ENCODE measurements at regions not wholly inside any gene's neighbourhood (a gene's known extent, or its start where the extent isn't known, plus 50 kb on each side); places are given as distances from the start of the nearest gene placed in this dataset.
A peak's percentile ranks its signal among the peaks of the same experiment; 100 is the strongest.

DNA sequence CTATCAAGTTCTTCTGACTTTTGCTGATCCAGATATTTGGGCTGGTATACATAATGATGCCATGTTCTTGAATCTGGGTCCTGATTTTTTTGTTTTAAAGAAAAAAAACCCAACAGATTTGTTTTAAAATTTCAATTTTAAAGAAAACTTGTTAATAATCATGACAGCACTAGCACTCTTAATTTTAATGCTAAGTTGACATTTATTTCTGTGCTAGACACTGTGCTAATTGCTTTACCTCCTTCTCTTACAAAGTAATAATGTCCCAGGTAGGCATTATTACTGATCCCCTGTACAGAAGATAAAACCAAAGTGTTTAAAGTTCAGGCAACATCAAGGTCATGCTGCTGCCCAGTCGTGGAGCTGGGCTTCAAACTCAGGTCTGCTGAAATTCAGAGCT, 101.9 kb downstream of the ZNF608 start:
- DNase-seq, result no peak

DNA sequence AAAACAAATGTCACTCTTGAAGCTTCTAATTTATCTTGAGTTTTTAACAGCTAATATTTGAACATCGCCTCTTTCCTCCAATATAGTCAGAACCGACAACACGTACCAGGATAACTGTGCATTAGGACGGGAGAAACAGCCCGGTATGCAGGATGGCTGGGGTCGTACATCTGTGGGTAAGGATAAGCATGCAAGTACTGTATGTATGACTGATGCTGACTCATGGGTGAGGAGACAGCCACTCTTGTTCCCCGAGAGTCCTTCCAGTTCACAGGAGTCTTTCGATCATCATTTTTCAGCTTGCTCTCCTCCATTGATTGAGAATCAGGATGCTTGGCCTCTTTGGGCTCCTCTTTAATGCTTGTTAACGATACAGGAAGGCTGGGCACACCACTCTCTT, 102.3 kb downstream of the ZNF608 start:
- DNase-seq, result no peak

DNA sequence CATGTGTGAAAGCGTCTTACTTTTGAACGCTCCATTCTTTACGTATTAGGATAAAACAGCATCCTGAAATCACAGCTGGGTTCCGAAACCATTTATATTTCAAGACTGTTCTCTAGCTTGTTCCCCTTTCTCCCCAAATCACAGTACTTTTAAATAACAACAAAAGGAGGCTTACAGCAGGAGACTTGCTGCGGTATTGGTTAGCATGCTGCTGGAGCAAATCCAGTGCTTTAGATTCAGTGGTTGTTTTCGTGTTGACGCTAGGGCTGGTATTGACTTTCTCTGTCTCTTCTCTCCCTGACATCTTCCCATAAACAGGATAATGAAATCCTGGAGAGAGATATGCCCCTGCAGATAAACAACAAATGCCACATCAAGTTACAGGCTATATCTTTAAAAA, 103.1 kb downstream of the ZNF608 start:
- DNase-seq, result no peak

DNA sequence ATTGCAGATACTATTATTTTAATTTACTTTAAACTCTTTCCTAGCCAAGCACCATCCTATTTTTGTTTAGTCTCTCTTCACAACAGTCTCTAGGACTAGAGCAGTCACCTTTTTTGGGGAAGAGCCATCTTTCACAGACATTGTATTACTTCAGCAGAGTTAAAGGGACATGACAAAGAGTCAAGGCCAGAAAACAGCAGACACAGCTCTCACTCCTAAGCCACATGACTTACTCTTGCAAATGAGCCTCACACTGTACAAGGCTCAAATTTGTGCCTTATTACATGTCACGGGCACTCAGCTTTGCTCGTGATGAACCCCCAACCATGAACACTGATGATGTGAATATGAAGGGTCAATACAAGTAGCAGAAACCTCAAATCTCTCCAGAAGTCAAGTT, 104.3 kb downstream of the ZNF608 start:
- DNase-seq, result no peak

DNA sequence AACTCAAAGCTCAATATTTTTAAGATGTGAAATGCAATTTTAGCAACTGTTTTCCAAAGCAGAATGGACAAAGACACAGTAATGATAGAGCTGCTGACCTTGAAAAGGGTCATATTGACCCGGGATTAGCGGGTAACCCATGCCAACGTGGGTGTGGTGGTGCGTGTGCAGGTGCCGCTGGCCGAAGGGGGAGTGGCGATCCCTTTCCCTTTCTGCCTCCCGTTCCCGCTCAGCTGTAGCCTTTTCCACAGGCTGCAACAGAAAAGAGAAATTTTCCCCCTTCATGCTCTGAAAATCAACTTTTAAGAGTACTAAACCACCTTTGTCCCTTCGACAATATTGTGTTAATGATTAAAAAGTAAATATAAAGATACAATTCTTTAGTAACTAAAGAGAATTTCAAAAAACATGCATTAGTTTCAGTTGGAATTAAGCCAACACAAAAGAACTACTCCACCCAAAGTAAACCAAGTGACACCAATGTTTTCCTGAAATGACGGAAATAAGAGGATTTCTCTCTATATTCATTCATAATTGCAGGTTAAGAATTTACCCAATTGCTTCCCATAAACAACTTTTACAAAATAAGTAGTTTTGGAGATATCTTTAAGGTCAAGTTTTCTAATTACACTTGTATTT, 105.2 kb downstream of the ZNF608 start:
- no peak for DNase-seq

DNA sequence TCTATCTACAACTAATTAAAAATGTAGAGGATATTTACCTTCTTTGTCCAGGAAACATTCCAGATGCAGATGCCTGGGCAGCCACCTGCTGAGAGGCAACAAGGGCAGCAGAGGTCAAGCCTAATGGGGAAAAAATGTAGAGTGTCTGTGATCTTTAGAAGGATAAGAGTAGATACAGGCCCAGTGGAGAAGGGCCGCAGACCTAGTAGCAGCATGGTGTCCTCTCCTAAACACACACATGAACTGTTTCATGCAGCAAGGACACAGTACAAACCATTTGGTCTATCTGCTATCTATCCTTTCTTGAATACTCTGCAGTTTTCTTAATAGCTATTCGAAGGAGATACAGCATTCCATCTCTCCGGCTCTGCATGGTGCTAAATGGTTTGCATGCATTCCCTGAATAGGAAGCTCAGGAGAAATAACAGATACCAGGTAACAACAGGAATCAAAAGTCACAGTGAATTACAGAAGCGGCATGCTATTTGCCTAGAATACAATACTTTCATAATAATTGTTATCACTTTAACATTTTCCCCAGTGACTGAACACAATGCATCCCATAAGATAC, 107.3 kb downstream of the ZNF608 start:
- DNase-seq, result no peak

DNA sequence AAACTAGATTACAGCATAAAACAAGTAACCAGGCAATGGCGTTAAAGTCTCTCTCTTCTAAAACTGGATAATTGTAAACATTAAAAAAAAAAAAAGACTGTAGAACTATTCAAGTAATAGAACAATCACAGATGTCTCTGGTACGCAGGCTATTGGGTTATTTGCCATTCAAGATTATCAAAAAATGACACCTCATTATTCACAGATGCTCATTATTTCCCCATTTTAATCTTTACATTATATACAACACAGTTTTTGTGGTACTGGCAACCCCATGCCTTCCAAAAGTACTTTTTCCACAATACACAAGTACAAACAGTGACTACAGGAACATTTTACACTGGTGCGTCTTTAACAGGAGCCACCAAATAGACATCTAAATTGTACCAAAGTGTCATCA, 109.4 kb downstream of the ZNF608 start:
- no peak for DNase-seq

DNA sequence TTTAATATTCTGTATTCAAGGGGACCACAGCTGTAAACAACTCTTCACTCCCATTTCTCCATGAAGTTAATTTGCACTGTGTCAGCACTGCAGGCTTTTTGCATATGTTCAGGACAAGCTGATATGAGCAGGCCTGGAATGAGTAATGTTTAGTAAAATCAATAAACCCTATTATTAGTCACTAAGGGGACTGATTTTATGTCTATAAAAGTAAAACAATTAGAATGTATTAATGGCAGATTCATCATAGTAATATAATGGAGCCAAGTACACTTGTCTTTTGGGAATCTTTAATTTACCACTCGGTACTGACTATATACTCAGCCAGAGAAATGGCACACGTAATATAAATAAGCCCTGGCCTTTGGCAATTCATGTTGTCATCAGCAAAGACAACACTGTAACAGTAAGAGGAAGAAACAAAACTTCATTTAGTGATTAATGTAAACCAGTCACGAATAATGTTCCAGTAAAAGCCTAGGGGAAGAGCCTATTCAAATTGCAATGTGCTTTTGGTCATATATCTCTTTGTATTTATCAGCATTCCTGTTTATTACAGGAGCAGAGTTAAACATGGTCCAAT, 111.6 kb downstream of the ZNF608 start:
- DNase-seq, result peak in 2 of 3 experiments; percentile 3 to 69

DNA sequence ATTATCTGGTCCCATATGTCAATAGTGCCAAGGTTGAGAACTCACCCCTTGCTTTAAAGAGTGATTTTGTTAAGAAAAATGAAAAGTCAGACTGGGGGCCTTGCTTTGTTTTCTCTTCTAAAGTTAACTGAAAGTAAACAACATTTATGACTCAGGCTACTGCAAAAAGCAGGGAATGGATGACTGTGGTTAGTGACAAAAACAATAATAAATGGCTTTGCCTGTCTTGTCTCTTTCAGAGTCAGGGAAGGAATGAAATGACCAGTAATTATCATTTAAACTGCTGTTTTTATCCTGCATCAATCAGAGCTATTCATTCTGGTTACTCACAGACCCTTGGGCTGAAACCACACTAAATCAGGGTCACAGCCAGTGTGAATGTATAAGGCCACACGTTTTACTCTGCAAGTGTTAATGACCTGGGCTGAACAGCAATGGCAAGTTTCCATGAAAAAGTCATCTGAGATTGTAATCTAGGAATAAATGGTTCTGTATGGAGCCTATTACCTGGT, 112.2 kb downstream of the ZNF608 start:
- DNase-seq, result no peak

DNA sequence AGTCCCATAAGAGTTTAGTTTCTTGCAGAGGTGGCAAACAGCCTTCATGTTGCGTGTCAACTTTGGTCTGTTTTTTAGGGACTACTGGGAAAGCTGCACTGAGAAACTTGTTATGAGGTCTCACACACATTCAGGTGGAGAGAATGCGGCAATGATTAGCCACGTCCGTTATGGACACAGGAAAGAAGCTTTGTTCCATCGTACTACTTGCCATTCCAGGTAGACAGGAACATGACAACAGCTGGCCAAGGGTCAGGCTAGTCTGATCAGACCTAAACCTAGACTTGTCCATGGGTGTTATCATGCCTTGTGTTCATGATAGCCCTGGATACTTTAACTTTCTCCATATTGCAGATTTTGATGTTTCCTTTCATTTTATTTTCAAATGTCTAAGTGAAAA, 113.2 kb downstream of the ZNF608 start:
- DNase-seq, result no peak

DNA sequence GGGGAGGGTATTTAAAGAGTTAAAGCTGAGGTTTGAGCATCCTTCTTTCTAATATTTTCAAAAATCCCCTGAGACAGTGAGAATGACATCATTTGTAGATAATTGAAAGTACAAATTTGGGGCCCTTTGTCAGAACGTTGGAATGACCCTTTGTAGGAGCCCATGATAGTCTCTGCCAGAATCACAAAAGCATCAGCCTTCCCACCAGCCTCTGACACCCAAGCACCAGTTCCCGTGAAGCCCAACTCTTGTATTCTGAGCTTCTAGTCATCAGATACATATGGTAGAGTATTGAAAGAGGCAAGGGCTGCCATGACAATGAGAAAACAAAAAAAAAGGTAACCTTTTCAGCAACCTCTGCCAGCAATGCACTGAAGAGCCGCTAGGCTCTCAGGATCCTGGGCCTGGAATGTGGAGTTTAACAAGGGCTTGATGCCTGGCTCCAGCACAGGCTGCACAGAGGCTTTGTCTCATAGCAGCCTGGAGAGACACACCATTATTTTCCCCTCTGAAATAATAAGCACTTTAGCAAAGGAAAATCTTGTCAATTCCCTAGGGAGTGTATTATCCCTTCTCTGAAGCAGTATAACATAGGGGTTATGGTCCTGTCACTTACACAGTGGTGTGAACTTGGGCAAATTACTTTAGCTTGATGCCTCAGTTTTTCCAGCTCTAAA, 114.4 kb downstream of the ZNF608 start:
- peak in 2 of 3 experiments; percentile 1 to 10 for DNase-seq

DNA sequence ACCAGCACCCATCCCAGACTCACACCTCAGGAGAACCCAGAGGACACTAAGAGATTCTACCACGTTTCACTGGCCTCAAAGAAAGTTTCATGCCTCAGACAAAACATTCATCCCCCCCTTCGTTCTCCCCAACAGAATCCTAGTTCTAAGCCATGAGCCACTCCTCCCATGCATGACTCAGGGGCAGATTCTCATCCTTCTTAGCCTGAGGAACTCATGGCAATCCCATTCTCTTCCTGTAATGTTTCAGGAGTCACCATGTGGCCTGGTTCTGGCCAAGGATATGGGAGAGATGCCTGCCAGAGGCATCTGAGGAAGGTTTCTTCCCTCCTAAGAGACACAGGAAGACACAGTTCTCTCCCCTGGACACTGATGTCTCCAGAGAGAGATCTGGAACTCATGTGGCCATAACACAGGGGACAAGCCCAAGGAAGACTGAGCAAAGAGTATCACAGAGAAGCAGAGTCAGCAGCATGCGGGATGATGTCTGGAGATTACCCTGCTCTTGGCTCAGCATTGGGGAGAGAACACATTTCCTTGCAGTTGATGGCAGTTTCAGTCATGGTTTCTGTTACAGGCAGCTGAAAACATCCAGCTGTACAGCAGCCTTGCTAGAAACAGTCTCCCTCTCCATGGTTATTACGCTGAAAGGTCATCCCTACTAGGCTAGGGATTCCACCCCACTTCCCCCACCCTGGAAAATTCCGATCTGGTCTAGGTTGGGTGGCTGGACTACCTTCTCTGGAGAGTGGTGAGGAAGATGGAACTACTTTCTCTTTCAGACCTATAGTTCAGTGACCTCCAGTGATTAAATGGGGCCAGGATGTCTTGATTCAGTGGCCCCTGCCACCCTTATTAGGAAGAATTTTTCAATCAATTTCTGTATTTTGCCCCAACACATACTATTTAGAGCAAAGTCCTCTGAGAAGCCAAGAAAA, 115.4 kb downstream of the ZNF608 start:
- DNase-seq, result no peak

DNA sequence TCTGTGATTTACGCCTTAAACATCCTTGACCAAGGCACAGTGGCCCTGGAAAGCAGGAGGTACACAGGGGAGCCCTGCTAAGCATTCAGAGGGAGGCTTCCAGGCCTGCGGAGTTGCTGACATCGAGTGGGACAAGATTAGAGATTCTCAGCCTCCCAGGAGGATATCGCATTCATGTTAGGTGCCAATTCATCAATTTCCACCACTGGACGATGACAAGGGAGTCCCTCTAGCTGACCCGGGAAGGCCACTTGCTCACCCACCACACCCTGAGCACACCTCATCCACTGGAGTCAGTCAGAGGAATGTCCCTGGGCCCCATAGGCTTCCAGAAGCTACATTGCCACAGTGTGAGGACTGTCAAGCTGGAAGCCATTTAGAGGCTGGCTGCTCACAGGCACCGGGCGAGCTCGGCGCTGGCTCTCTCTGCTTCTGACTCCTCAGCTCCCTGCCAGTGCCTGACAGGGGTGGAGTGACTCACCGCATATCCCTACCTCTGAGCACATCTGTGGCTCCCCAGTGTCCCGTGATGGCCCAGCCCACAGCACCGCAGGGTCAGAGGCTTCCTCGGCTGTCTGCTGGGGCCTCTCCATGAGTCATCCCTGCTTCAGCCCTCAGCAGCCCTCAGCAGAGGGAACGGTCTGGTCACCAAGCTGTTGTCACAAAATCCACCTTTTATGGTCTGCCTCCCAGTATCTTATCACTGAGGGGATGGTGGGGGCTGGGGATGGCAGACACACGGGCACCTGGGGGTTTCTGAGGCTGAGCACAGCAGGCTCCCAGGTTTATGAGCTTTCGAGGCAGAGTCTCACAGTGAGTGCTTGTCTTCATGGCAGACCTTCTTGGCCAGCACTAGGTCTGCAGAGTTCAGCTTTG, 117.5 kb downstream of the ZNF608 start:
- DNase-seq, result peak in 1 of 3 experiments; percentile 4

DNA sequence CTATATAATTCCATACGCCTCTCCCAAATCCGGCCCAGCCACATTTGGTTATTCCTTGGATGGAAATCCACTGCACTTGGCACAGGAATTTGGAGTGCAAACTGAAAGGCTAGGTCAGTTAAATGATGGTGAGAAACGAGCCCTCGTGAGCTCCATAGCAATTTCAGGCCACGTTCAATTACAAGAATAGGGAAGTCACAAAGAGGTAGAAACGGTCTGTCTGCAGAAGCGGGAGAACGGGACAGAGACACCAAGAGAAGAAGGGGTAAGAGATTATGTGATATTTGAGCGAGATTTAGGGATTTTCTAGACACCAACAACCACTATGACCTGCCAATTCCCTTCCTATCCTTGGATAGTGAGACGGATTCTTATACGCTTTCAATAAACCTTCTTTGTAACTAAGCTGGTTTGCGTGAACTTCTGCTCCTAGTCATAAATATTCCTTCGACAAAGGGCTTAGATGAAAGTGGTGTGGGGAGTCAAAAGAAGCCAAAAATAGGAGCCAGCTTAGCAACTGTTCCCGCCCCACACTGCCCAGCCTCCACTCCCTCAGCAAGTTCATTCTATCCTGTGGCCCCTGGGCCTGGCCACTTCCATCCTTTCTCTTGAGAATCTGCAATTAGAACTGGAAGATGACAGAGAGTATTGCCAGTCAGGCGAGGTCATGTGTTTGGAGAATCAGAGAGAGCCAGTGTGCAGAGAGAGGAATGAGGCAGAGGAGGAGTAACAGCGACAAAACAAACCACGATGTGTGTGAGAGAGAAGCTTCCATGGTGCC, 118.4 kb downstream of the ZNF608 start:
- DNase-seq, result no peak

DNA sequence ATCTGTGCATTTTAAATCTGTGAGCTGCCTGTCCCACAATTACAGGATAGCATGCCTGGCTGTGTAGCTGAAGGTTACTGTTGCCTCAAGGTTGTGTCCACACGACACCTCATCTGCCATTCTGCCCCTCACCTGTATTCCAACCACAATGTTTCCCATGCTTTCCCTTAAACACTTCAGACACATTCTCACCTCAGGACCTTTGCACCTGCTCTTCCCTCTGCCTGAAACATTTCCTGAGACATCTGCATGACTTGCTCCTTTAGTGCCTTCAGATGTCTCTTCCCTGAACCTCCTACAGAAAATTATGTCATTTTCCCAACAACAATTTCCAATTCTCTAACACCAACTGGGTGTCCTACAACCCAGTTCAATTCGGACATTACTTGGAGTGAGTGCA, 120.4 kb downstream of the ZNF608 start:
- DNase-seq, result no peak

DNA sequence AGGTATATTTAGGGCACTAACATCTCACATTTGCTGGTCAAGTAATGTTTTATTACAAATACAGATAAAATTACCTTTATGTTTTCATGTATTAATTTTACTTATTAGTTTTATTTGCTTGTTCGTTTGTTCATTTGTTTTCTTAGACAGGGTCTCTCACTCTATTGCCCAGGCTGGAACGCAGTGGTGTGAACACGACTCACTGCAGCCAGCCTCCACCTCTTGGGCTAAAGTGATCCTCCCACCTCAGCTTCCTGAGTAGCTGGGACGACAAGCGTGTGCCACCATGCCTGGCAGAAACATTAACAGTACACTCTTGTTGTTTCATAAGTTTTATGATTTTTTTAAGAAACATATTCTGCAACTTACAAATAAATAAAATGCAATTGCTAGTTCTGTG, 123.2 kb downstream of the ZNF608 start:
- no peak for DNase-seq

DNA sequence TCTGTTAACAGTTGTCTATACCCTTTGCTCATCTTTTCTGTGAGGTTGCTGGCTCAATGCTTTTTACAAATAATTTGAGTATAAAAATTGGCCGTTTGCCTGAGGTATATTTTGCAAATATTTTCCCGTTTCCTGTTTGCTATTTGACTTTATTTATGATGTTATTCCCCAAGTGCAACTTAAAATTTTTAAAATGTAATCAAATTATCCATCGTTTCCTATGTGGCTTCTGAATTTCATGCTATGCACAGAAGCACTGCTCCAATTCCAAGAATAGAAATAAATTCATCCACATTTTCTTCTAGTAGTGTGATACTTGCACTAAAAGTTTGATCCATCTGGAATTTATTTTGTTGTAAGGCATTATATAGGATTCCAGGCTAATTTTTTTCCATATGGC, 123.6 kb downstream of the ZNF608 start:
- no peak for DNase-seq

DNA sequence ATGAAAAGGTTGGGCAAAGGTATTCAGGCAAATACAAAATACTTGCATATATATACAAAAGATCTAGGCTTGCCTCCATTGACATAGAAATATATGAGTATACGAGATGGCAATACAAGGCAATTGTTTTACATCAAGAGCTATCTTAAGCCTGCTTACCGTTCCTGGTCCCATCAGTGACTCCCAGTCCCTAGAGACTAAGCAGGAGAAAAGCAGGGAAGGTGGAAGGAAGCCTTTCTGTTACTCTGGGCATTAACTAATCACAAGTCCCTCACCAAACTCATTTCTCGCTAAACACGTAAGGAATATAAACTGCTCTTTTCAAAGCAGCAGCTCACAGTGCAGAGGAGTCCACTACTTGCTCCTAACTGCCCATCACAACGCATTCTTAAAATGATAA, 125.2 kb downstream of the ZNF608 start:
- DNase-seq, result no peak

DNA sequence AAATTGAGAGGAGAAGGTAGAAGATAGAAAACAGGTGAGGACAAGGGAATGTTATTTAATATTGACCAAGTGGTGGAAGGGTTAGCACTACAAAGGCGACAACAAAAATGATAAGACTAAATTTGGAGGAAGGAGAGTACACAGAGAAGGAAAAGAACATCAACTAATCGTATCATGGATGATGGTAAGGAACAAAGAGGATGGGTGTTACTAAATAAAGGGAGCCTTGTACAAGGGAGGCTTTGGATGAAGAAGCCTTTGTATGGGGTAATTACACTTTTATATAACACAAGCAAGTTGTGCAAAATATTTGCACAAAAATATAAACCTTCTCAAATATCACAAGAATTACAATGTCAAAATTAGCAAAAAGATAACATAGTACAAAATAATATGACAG, 125.7 kb downstream of the ZNF608 start:
- no peak for DNase-seq

DNA sequence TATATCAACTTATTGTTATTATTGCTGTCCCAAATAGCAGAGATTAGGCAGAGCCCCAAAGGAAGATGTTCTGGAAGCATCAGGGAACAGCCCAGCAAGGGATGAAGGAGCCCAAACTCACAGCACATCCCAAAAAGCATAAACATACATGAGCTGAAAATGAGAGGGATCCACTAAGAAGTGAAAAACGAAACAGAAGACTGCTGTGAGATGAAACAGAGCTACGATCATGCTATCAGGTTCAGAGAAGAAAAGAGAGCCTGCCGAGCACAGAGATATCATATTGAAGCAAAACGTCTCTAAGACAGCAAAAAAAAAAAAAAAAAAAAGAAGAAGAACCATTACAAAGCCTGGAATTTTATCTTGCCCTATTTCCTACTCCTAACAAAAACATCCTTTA, 127.3 kb downstream of the ZNF608 start:
- DNase-seq, result no peak

DNA sequence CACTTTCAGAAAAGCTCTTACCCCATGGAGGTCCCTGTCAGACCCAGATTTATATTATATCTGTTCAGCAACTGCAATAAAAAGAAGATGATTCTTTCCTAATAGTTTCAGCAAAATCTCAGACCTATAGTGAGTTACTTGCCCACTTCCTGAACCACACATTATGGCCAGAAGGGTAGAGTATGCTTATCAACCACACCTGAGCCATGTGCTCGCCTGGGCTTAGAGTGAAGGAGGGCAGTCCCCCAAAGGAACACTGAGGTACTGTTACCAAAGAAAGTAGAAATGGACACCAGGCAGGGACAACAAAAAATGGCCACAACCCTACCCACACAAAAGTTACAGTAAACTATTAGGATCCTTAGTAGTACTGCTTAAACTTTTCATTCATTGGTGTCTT, 128.7 kb downstream of the ZNF608 start:
- no peak for DNase-seq
